HL-60 (cell line): ENCODE measurements at regions not wholly inside any gene's neighbourhood (a gene's known extent, or its start where the extent isn't known, plus 50 kb on each side); places are given as distances from the start of the nearest gene placed in this dataset.

ENCODE experiments used
- DNase-seq, 2 experiments: peaks; one replicate each; pipeline ENCODE4 v3.0.0-alpha.2; 2010 to 2020; ENCODE audit warnings: low read depth in 1 of 2, low spot score in 1 of 2
- H3K27ac ChIP-seq: fragments of 250-450 bp; sonication (Bioruptor Pico); replicated peaks from 2 replicates; pipeline ENCODE4 v1.5.1; 2020; ENCODE audit warnings: mild to moderate bottlenecking, moderate library complexity
- H3K27me3 ChIP-seq: fragments of 250-450 bp; sonication (Bioruptor Pico); 2 replicates; pipeline ENCODE4 v1.5.1; 2021; ENCODE audit warnings: mild to moderate bottlenecking, moderate library complexity; ENCODE audit not compliant: insufficient read depth, poor library complexity, severe bottlenecking
- H3K4me3 ChIP-seq: replicated peaks from 2 replicates; pipeline ENCODE4 v1.5.1; 2011; ENCODE audit warnings: mild to moderate bottlenecking, control low read depth, low read length; ENCODE audit not compliant: insufficient read depth
- GABPA ChIP-seq: IDR thresholded peaks from 2 replicates; pipeline ENCODE4 v1.6.1; 2012; ENCODE audit warnings: low read depth
- POLR2AphosphoS5 ChIP-seq: IDR thresholded peaks from 2 replicates; pipeline ENCODE4 v1.6.1; 2012; ENCODE audit warnings: low read depth
- SPI1 ChIP-seq: IDR thresholded peaks from 2 replicates; pipeline ENCODE4 v1.6.1; 2012; ENCODE audit warnings: low read depth, mild to moderate bottlenecking, borderline replicate concordance
- TF ChIP-seq, protein P1 (sequence below): IDR thresholded peaks from 2 replicates; pipeline ENCODE4 v1.6.1; 2012; ENCODE audit warnings: low read depth; ENCODE audit not compliant: insufficient replicate concordance
- TF ChIP-seq, protein P2 (sequence below): IDR thresholded peaks from one replicate; pipeline ENCODE4 v1.5.1; 2011; ENCODE audit warnings: low read length, control low read depth, inconsistent platforms; ENCODE audit not compliant: insufficient read depth

DNA sequence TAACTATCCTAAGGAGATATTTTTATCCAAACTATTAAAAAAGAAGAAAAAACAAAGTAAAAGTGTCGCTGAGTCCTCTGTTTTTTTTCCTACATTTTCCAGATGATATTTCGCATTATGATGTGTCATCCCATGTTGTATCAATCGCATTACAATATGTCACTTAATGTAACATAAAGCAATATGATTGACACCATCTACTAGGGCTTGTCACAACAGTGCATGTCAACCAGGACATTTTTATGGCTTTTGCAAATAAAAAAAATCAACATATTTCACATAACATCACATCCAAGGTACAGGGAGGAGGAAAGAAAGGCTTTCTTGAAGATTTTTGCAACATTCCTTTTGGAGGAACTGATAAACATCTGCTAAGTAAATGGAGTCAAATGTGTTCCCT lies 308.9 kb downstream of the ETAA1 start:
- DNase-seq: no peak
- Histone ChIP-seq H3K27ac (no peak overlapping the region), H3K4me3 (no peak overlapping the region), H3K27me3 (no peaks in the 10 kb centered on the region)
- TF ChIP-seq GABPA (no peak), POLR2AphosphoS5 (no peak), SPI1 (no peak)
- TF ChIP-seq, protein P1, sequence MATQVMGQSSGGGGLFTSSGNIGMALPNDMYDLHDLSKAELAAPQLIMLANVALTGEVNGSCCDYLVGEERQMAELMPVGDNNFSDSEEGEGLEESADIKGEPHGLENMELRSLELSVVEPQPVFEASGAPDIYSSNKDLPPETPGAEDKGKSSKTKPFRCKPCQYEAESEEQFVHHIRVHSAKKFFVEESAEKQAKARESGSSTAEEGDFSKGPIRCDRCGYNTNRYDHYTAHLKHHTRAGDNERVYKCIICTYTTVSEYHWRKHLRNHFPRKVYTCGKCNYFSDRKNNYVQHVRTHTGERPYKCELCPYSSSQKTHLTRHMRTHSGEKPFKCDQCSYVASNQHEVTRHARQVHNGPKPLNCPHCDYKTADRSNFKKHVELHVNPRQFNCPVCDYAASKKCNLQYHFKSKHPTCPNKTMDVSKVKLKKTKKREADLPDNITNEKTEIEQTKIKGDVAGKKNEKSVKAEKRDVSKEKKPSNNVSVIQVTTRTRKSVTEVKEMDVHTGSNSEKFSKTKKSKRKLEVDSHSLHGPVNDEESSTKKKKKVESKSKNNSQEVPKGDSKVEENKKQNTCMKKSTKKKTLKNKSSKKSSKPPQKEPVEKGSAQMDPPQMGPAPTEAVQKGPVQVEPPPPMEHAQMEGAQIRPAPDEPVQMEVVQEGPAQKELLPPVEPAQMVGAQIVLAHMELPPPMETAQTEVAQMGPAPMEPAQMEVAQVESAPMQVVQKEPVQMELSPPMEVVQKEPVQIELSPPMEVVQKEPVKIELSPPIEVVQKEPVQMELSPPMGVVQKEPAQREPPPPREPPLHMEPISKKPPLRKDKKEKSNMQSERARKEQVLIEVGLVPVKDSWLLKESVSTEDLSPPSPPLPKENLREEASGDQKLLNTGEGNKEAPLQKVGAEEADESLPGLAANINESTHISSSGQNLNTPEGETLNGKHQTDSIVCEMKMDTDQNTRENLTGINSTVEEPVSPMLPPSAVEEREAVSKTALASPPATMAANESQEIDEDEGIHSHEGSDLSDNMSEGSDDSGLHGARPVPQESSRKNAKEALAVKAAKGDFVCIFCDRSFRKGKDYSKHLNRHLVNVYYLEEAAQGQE: no peak
- TF ChIP-seq, protein P2, sequence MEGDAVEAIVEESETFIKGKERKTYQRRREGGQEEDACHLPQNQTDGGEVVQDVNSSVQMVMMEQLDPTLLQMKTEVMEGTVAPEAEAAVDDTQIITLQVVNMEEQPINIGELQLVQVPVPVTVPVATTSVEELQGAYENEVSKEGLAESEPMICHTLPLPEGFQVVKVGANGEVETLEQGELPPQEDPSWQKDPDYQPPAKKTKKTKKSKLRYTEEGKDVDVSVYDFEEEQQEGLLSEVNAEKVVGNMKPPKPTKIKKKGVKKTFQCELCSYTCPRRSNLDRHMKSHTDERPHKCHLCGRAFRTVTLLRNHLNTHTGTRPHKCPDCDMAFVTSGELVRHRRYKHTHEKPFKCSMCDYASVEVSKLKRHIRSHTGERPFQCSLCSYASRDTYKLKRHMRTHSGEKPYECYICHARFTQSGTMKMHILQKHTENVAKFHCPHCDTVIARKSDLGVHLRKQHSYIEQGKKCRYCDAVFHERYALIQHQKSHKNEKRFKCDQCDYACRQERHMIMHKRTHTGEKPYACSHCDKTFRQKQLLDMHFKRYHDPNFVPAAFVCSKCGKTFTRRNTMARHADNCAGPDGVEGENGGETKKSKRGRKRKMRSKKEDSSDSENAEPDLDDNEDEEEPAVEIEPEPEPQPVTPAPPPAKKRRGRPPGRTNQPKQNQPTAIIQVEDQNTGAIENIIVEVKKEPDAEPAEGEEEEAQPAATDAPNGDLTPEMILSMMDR: no peak

DNA sequence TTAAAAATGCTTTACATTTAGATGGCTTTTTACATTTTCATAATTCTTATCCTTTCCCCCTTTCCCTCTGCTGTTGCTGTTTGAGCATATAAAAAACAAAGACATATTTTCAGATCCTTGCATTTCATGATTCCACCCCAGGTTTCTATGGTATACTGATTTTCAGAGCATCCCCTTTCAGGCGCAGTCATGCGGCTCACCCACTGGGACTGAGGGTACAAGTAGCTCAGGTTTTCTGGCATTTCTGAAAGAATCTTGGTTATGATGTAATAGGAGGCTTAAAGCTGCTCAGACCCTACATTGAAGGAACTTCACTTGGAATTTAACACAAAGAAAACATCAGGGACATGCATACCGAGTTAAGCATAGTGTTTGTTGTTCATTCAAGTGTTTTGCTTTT lies 310.8 kb downstream of the ETAA1 start:
- no peak overlapping the region for H3K27ac ChIP-seq
- H3K4me3 ChIP-seq: no peak overlapping the region
- no peaks in the 10 kb centered on the region for H3K27me3 ChIP-seq
- no peak for TF ChIP-seq SPI1
- TF ChIP-seq POLR2AphosphoS5: no peak
- TF ChIP-seq GABPA: no peak
- TF ChIP-seq, protein P1: no peak
- TF ChIP-seq, protein P2: no peak
- DNase-seq: no peak

DNA sequence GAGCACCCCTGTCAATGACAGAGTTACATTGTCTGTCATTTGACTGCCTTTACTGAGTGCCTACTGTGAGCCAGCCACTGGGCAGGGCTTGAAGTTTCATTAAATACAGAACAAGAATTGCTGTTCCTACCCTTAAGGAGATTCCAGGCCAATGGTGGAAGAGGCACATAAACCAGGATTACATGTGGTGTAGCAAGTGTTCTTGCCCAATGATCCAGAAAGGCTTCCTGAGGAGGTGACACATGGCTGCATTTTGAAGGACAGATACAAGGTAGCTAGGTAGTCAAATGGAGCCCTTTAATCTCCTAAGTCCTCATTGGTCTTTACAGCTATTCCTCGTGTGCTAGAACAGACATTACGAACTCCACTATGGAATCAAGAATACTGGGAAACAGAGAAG lies 312.7 kb downstream of the ETAA1 start:
- DNase-seq: no peak
- TF ChIP-seq POLR2AphosphoS5: no peak
- TF ChIP-seq GABPA: no peak
- TF ChIP-seq, protein P2: no peak
- no peak for TF ChIP-seq SPI1
- TF ChIP-seq, protein P1: no peak
- Histone ChIP-seq H3K27ac (no peak overlapping the region), H3K27me3 (no peaks in the 10 kb centered on the region), H3K4me3 (no peak overlapping the region)
